K562 (cell line): ENCODE measurements at regions not wholly inside any gene's neighbourhood (a gene's known extent, or its start where the extent isn't known, plus 50 kb on each side); places are given as distances from the start of the nearest gene placed in this dataset.

Source experiments
- ATAC-seq: fragments of 200-7000 bp; cut with Tn5 transposase; 3 replicates; pipeline ENCODE4 v1.9.1; 2020; ENCODE audit warnings: moderate library complexity
- BruUV-seq: library from RNA; stranded (reverse); fragments of 400-500 nt; replicated peaks from 2 replicates; lab custom pipeline; 2021; lab: Mats Ljungman, UMichigan
- CTCF ChIA-PET: fragments of 300-600 bp; formaldehyde crosslinking; extraction: SDS; loops from one replicate; lab custom pipeline; 2021; ENCODE audit warnings: low intra/inter-chr PET ratio; lab: Yijun Ruan, JAX
- POLR2A ChIA-PET: fragments of 300-600, 350-650 bp; sonication (Branson Sonifier 250); formaldehyde crosslinking; extraction: SDS; loops from one replicate; lab custom pipeline; 2021; ENCODE audit warnings: antibody characterized with exemption, inconsistent platforms; lab: Yijun Ruan, JAX
- DNase-seq, 4 experiments: peaks; one replicate each; pipeline versions ENCODE4 v3.0.0 to v3.0.0-alpha.2; 2011 to 2018; ENCODE audit warnings: low spot score in 3 of 4, mixed read lengths in 3 of 4; ENCODE audit errors: extremely low read depth in 1 of 4
- FAIRE-seq: peaks from 2 replicates; lab custom pipeline; 2011; peaks lifted over from hg19 to GRCh38; lab: Jason Lieb, UNC
- H2AFZ ChIP-seq: 2 replicates; pipeline ENCODE4 v1.6.0; 2011; ENCODE audit warnings: low read depth, low read length, control low read depth, inconsistent platforms
- H3K27ac ChIP-seq: fragments of 200-600 bp; 3 replicates; pipeline ENCODE4 v1.8.0; 2011; ENCODE audit warnings: low read depth, mild to moderate bottlenecking, control low read depth, inconsistent platforms, low read length, moderate library complexity, mixed read lengths; ENCODE audit errors: extremely low read depth
- H3K27me3 ChIP-seq, 2 experiments: fragments of 300-600 bp in 1 of 2; 2 replicates in 1 of 2; 3 replicates in 1 of 2; pipeline versions ENCODE4 v1.6.0 to v1.8.0; 2011; ENCODE audit warnings: inconsistent platforms in 2 of 2, low read length in 2 of 2, mild to moderate bottlenecking in 1 of 2, mixed read lengths in 1 of 2, moderate library complexity in 1 of 2; ENCODE audit not compliant: control insufficient read depth in 2 of 2, insufficient read depth in 2 of 2
- H3K36me3 ChIP-seq: fragments of 300-600 bp; 3 replicates; pipeline ENCODE4 v1.8.0; 2011; ENCODE audit warnings: mild to moderate bottlenecking, low read length, inconsistent platforms; ENCODE audit not compliant: control insufficient read depth, insufficient read depth
- H3K4me1 ChIP-seq, 2 experiments: fragments of 200-600 bp in 1 of 2; replicated peaks in 1 of 2; 2 replicates in 1 of 2; 3 replicates in 1 of 2; pipeline versions ENCODE4 v1.5.1 to v1.8.0; 2011; ENCODE audit warnings: inconsistent platforms in 2 of 2, low read length in 2 of 2, mild to moderate bottlenecking in 1 of 2, mixed read lengths in 1 of 2, moderate library complexity in 1 of 2; ENCODE audit not compliant: control insufficient read depth in 2 of 2, insufficient read depth in 2 of 2
- H3K4me2 ChIP-seq: 2 replicates; pipeline ENCODE4 v1.6.1; 2011; ENCODE audit warnings: low read length, control low read depth, inconsistent platforms, mixed read lengths; ENCODE audit not compliant: insufficient read depth
- H3K4me3 ChIP-seq: fragments of 200-600 bp; sonication (generic), shearing (Covaris generic); 2 replicates; pipeline ENCODE4 v1.5.1; 2016; ENCODE audit warnings: control low read depth, inconsistent platforms
- H3K79me2 ChIP-seq: fragments of 200-600 bp; 3 replicates; pipeline ENCODE4 v1.8.0; 2011; ENCODE audit warnings: low read length, inconsistent platforms; ENCODE audit not compliant: control insufficient read depth, insufficient read depth
- H3K9ac ChIP-seq, 2 experiments: 2 replicates each; pipeline versions ENCODE4 v1.6.0 to v1.6.1; 2011; ENCODE audit warnings: low read depth in 2 of 2, low read length in 2 of 2, control low read depth in 1 of 2, inconsistent platforms in 1 of 2, mild to moderate bottlenecking in 1 of 2, mixed read lengths in 1 of 2; ENCODE audit not compliant: insufficient read depth in 1 of 2
- H3K9me1 ChIP-seq: one replicate; pipeline ENCODE4 v1.6.0; 2011; ENCODE audit warnings: inconsistent platforms, mild to moderate bottlenecking, low read length, moderate library complexity; ENCODE audit not compliant: control insufficient read depth, insufficient read depth
- H3K9me3 ChIP-seq: replicated peaks from 2 replicates; pipeline ENCODE4 v1.5.1; 2011; ENCODE audit warnings: low read depth, low read length, inconsistent platforms; ENCODE audit not compliant: control insufficient read depth, insufficient read depth
- H4K20me1 ChIP-seq: replicated peaks from 2 replicates; pipeline ENCODE4 v1.6.1; 2011; ENCODE audit warnings: low read length, inconsistent platforms, mixed read lengths; ENCODE audit not compliant: control insufficient read depth, insufficient read depth
- HDAC3 ChIP-seq: fragments of 450-650 bp; IDR thresholded peaks from 2 replicates; pipeline ENCODE4 v1.6.1; 2018; ENCODE audit warnings: borderline replicate concordance, mild to moderate bottlenecking, moderate library complexity; ENCODE audit not compliant: partially characterized antibody
- HEY1 ChIP-seq: fragments of 250-450 bp; sonication (Bioruptor Pico); IDR thresholded peaks from 2 replicates; pipeline ENCODE4 v1.5.0; 2020; ENCODE audit warnings: mild to moderate bottlenecking, moderate library complexity, borderline replicate concordance
- HINFP ChIP-seq: fragments of 450-650 bp; conservative IDR thresholded peaks from 2 replicates; pipeline ENCODE4 v1.6.1; 2016; ENCODE audit warnings: missing genetic modification characterization, low read depth, mild to moderate bottlenecking, control low read depth, missing compliant biosample characterization
- POLR3A ChIP-seq: IDR thresholded peaks from 2 replicates; pipeline ENCODE4 v1.6.1; 2011; ENCODE audit warnings: borderline replicate concordance, mild to moderate bottlenecking, moderate library complexity; ENCODE audit not compliant: insufficient read length, insufficient read depth; ENCODE audit errors: extremely low read depth
- PURB ChIP-seq: sonication (generic); formaldehyde crosslinking; IDR thresholded peaks from 2 replicates; pipeline ENCODE4 v1.9.0; 2021; ENCODE audit warnings: low read depth, mild to moderate bottlenecking, missing genetic modification reagents
- TAF1 ChIP-seq: IDR thresholded peaks from 2 replicates; pipeline ENCODE4 v1.6.1; 2011; ENCODE audit warnings: mild to moderate bottlenecking, low read length, moderate library complexity; ENCODE audit not compliant: insufficient read depth, control insufficient read depth, severe bottlenecking; ENCODE audit errors: extremely low read depth
- TFAM ChIP-seq: fragments of 250-450 bp; sonication (Bioruptor Pico); conservative IDR thresholded peaks from 2 replicates; pipeline ENCODE4 v1.5.0; 2021; ENCODE audit warnings: mild to moderate bottlenecking, moderate library complexity
- U2AF1 ChIP-seq: fragments of 200-400 bp; formaldehyde crosslinking; optimal IDR thresholded peaks from 2 replicates; pipeline ENCODE3; 2017; ENCODE audit warnings: mild to moderate bottlenecking, low read depth, low read length, moderate library complexity
- ZC3H4 ChIP-seq: sonication (generic); formaldehyde crosslinking; IDR thresholded peaks from 2 replicates; pipeline ENCODE4 v1.9.0; 2021; ENCODE audit warnings: missing genetic modification reagents, borderline replicate concordance
- WGBS: fragments of 100-300 bp; shearing (Covaris generic); methylation state at CpG from one replicate; pipeline ENCODE4 v1.1.6; 2016; ENCODE audit warnings: low coverage, mixed read lengths; ENCODE audit not compliant: insufficient coverage; ENCODE audit errors: missing lambda C conversion rate; 5-methylcytosine and 5-hydroxymethylcytosine counted together
- in situ Hi-C: fragments of 300-500 bp; cut with MboI; formaldehyde crosslinking; loops from 4 replicates; pipeline ENCODE4 v1.15.0; 2018; ENCODE audit warnings: inconsistent platforms, mixed read lengths
- intact Hi-C: fragments of 100-400 bp; cut with micrococcal nuclease; formaldehyde crosslinking; loops from 2 replicates; pipeline ENCODE4 v1.14.2; 2022
- TF ChIP-seq, protein P1 (sequence below): sonication (generic); formaldehyde crosslinking; IDR thresholded peaks from 2 replicates; pipeline ENCODE4 v1.8.1; 2023; ENCODE audit warnings: missing genetic modification reagents, mild to moderate bottlenecking, borderline replicate concordance

- Histone ChIP-seq H3K27me3 (no peaks in the 10 kb centered on the region), H3K9me1 (no peaks in the 10 kb centered on the region), H4K20me1 (no peaks in the 10 kb centered on the region), H3K4me1 (no peaks in the 10 kb centered on the region), H3K9me3 (no peaks in the 10 kb centered on the region), H3K27ac (no peak overlapping the region), H3K4me3 (no peak overlapping the region), H2AFZ (no peak overlapping the region), H3K4me2 (no peak overlapping the region), H3K9ac (no peak overlapping the region), H3K36me3 (no peaks in the 10 kb centered on the region), H3K79me2 (no peaks in the 10 kb centered on the region)
- intact Hi-C loops, result no loop called here
- no peak for ATAC-seq
- CTCF ChIA-PET, result no interaction called here
- no TSS peak for BruUV-seq
- POLR2A ChIA-PET, result no interaction called here
- FAIRE-seq, result no peak
- no peak for TF ChIP-seq PURB (CRISPR knock-in tag)
- TF ChIP-seq TFAM (CRISPR knock-in tag), result no peak
- TF ChIP-seq HDAC3, result no peak
- TF ChIP-seq HINFP (tag), result no peak
- TF ChIP-seq POLR3A, result no peak
- TF ChIP-seq, protein P1, sequence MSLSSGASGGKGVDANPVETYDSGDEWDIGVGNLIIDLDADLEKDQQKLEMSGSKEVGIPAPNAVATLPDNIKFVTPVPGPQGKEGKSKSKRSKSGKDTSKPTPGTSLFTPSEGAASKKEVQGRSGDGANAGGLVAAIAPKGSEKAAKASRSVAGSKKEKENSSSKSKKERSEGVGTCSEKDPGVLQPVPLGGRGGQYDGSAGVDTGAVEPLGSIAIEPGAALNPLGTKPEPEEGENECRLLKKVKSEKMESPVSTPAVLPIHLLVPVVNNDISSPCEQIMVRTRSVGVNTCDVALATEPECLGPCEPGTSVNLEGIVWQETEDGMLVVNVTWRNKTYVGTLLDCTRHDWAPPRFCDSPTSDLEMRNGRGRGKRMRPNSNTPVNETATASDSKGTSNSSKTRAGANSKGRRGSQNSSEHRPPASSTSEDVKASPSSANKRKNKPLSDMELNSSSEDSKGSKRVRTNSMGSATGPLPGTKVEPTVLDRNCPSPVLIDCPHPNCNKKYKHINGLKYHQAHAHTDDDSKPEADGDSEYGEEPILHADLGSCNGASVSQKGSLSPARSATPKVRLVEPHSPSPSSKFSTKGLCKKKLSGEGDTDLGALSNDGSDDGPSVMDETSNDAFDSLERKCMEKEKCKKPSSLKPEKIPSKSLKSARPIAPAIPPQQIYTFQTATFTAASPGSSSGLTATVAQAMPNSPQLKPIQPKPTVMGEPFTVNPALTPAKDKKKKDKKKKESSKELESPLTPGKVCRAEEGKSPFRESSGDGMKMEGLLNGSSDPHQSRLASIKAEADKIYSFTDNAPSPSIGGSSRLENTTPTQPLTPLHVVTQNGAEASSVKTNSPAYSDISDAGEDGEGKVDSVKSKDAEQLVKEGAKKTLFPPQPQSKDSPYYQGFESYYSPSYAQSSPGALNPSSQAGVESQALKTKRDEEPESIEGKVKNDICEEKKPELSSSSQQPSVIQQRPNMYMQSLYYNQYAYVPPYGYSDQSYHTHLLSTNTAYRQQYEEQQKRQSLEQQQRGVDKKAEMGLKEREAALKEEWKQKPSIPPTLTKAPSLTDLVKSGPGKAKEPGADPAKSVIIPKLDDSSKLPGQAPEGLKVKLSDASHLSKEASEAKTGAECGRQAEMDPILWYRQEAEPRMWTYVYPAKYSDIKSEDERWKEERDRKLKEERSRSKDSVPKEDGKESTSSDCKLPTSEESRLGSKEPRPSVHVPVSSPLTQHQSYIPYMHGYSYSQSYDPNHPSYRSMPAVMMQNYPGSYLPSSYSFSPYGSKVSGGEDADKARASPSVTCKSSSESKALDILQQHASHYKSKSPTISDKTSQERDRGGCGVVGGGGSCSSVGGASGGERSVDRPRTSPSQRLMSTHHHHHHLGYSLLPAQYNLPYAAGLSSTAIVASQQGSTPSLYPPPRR (CRISPR knock-in tag), result no peak
- no peak for TF ChIP-seq U2AF1
- no peak for TF ChIP-seq TAF1
- no peak for TF ChIP-seq ZC3H4 (CRISPR knock-in tag)
- TF ChIP-seq HEY1 (CRISPR knock-in tag), result no peak
- in situ Hi-C loops, result no loop called here
- 0% methylated on average over 1 of the region's 1 CpG for WGBS
- DNase-seq, result no peak
These were observed 257.6 kb upstream of the POU5F2 start for GRCh38 chr5:93998951-93999455.
